Cerebellar cortex (tissue), 1 donor: ENCODE measurements at regions not wholly inside any gene's neighbourhood (a gene's known extent, or its start where the extent isn't known, plus 50 kb on each side); places are given as distances from the start of the nearest gene placed in this dataset.
A peak's percentile ranks its signal among the peaks of the same experiment; 100 is the strongest.
"Not testable (repeated sequence)": the region's sequence is repeated elsewhere in the genome, so short reads cannot be mapped to it uniquely, and the experiment has no call there.

Source experiments
- DNase-seq: peaks from one replicate; pipeline ENCODE4 v3.0.0-alpha.2; 2015; ENCODE audit warnings: low spot score

DNA sequence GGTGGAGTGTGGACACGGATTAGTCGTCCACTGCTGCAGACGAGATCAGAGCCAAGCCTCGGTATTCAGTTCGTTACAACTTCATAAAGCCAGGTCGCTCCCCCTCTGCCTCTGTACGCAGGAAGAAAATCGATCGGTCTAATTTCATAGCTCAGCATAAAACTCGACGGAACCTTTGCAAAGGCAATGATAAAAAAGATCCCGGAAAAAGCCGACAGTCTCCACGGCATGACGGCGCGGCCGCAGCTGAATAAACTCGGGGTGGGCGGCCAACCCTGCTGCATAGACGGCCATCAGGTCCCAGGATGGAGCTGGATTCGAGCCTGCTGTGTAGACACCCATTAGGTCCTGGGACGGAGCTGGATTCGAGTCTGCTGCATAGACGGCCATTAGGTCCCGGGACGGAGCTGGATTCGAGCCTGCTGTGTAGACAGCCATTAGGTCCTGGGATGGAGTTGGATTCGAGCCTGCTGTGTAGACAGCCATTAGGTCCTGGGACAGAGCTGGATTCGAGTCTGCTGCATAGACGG, 113.8 kb upstream of the PPP2R3B start:
- DNase-seq, result no peak

DNA sequence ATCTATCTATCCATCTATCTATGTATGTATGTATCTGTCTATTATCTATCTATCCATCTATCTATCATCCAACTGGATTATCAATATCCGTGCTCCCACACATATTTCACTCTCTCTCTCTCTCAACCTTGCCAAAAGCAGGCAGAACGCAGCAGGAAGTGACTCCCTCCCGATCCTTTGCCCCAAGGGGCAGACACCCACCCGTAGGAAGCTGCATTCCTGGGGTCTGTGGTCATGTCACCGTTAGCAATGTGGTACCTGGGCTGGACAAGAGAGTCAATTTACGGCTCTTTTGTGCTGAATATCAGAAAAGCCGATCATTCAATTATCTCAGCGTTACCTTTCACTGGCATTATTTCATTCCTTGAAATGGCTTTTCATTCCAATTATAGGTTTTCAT, 119.6 kb upstream of the PPP2R3B start:
- DNase-seq, result no peak

DNA sequence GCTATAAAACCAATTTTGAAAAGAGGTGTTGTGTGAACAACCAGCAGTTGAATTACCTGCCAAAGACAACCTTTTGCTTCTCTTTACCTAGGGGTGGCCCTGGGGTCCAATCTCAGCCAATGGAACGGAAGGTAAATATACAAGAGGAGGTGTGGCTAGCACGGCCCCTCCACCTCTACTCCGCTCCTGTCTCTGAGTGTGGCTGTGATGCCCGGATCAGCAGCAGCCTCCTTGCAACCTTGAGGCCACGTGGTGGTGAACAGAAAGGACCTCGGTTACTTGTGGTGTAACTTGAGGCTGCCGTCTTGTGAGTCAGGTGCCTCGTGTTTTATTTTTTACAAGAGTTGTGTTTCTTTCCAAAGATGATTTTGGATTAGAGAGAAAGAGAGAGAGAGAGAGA, 121.5 kb upstream of the PPP2R3B start:
- DNase-seq, result no peak

DNA sequence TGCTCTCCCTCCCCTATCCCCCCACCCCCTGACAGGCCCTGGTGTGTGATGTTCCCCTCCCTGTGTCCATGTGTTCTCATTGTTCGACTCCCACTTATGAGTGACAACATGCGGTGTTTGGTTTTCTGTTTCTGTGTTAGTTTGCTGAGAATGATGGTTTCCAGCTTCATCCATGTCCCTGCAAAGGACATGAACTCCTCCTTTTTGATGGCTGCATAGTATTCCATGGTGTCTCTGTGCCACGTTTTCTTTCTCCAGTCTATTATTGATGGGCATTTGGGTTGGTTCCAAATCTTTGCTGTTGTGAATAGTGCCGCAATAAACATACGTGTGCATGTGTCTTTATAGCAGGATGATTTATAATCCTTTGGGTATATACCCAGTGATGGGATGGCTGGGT, 121.8 kb upstream of the SHOX start:
- DNase-seq, result not testable (repeated sequence)

DNA sequence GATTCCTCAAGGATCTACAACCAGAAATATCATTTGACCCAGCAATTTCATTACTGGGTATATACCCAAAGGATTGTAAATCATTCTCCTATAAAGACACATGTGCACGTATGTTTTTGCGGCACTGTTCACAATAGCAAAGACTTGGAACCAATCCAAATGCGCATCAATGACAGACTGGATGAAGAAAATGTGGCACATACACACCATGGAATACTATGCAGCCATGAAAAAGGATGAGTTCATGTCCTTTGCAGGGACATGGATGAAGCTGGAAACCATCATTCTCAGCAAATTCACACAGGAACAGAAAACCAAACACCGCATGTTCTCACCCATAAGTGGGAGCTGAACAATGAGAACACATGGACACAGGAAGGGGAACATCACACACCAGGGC, 119.5 kb upstream of the SHOX start:
- DNase-seq, result not testable (repeated sequence)

DNA sequence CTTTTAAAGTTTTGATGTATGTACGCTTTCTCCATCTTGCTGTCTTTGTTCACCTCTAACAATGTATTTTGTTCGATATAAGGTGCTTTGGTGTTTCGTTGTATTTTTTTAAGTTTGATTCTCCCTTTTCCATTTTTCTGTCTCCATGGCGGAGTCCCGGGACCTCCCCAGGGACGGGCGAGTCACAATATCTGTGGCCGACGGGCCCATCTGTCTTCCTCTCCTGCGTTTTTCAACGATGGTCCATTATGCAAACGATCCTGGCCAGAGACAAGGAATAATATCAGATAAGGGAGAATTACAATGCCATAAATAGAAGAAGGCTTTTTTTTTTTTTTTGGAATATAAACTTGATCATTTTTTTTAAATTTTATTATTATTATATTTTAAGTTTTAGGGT, 112.3 kb upstream of the SHOX start:
- no peak for DNase-seq

DNA sequence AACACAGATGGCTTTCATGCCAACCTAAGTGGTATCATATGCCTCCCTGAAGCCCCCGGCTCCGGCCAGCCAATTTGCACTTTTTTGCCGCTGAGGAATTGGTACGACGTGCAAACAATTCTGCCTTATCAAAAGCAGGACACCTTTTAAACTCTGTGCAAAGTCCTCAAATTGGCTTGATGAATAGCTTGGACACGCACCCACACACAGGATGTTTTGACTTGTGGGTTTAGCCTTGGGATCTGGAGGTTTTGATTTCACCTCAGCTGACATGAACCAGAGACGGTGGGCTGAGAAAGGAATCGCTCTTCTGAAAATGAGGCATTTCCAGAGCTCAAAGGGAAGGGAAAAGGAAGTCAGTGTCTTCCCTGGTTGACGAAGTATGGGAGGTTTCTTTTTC, 110.8 kb upstream of the SHOX start:
- DNase-seq, result no peak

DNA sequence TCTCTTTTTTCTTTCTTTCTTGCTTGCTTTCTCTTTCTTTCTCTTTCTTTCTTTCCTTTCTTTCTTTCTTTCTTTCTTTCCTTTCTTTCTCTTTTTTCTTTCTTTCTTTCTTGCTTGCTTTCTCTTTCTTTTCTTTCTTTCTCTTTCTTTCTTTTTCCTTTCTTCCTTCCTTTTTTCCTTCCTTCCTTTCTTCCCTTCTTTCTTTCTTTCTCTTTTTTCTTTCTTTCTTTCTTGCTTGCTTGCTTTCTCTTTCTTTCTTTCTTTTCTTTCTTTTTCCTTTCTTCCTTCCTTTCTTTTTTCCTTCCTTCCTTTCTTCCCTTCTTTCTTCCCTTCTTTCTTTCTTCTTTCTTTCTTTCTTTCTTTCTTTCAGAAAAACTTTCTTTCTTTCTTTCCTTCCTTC, 108.1 kb upstream of the SHOX start:
- DNase-seq, result no peak

DNA sequence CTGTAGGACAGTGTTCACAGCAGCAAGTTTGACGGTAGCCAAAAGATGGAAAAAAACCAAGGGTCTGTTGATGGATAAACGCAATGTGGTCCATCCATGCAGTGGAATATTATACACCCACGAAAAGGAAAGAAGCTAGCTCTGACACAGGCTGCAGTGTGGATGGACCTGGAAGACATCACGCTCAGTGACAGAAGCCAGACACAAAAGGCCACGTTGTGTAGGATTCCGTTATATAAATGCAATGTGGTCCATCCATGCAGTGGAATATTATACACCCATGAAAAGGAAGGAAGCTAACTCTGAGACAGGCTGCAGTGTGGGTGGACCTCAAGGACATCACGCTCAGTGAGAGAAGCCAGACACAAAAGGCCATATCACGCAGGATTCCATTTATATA, 105.5 kb upstream of the SHOX start:
- DNase-seq, result no peak

DNA sequence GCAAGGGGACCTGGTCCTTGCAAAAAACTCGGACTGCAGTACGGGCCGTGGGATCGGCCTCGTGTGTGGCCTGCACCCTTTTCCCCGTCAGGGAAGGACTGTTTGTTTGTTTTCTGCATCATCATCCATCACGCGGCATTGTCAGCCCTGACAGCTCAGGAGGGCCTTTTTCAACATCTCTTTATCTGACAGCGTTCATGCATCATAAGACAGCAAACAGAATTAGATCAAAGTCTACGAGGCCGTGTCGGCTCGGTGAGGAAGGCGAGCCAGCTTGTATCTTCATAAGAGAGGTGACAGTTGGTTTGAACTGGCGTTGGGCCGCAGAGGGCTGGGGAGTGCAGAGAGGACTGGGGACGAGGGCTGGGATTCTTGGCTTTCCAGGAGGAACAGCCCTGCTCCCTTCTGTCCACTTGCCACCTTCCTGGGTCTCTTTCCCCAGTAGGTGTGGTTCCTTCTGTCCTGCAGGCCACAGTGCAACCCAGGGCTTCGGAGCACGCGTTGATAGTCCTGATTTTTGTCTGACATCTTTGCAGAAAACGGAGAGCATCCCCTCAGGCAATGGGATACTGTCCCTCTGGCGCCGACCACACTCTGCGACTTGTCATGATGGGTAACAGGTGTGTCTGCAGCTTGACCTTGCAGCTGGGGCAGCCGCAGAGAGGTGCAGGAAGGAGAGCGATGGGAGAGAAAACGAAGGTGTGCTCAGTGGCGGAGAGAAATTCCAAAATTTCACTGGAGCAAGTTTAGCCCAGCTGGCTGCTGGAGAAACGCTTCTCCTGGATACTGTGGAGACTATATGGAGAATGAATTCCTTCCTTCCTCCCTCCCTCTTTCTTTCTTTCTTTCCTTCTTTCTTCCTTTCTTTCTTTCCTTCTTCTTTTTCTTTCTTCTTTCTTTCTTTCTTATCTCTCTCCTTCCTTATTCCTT, 104.0 kb upstream of the SHOX start:
- DNase-seq, result peak; percentile 2

DNA sequence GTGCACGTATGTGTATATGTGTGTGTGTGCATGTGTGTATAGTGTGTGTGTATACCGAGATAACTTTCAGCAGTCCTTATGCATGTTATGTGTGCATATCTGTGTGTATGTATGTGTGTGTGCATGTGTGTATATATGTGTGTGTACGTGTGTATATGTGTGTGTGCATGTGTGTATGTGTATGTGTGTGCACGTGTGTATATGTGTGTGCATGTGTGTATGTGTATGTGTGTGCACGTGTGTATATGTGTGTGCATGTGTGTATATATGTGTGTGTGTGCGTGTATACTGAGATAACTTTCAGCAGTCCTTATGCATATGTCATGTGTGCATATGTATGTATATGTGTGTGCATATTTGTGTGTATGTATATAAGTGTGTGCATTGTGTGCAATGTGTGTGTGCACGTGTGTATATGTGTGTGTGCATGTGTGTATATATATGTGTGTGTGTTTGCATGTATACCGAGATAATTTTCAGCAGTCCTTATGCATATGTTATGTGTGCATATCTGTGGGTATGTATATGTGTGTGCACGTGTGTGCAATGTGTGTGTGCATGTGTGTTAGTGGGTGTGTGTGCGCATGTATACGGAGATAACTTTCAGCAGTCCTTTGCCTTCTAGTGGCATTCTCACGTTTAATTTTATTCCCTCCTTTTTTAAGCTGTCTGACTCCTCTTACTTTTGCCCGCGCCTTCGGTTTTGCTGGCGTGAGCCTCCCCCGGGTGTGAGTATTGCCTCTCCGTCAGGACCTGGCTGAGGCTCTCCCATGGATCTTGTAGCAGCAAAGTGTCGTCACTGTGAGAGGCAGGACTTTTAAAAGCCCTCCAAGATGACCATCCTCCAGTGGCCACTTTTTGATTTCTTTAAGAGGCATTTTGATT, 99.6 kb upstream of the SHOX start:
- DNase-seq, result no peak

DNA sequence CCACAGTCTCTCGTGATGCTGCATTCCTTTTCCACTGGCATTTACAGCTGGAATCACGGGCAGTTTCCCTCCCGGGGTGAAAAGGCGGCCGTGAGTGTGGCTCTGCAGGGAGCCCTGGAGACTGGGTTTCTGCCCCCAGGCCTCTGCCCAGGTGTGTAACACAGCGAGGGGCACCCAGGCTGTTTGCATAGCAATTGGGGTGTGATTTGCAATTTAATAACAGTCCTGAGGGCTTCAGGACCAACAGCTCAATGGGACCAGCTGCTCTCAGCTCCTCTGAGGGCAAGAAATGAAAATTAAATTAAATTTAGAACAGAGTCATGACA, 99.0 kb upstream of the SHOX start:
- DNase-seq, result no peak

DNA sequence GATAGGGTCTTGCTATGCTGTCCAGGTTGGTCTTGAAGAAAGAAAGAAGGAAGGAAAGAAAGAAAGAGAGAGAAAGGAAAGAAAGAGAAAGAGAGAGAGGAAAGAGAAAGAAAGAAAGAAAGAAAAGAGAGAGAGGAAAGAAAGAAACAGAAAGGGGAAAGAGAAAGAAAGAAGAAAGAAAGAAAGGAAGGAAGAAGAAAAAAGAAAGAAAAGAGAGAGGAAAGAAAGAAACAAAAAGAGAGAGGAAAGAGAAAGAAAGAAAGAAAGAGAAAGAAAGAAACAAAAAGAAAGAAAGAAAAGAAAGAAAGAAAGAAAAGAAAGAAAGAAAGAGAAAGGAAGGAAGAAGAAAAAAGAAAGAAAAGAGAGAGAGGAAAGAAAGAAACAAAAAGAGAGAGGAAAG, 95.8 kb upstream of the SHOX start:
- DNase-seq, result no peak

DNA sequence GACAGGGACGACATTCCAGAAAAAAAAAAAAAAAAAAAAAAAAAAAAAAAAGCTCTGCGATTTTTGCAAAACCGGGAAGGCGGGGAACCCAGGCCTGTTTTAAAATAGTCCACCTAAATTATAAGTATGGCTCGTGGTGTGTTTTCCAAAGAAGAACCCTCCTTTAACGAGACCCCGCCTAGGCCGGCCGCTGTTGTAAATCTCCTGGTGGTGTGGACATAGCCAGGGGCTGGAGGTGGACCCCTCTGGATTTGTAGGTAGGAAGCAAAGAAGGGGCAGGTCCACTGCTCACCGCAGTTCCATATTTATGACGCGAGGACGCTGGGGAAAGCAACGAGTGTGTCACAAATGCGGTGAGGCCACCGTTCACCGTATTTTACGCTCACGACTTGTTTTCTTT, 94.0 kb upstream of the SHOX start:
- DNase-seq, result no peak

DNA sequence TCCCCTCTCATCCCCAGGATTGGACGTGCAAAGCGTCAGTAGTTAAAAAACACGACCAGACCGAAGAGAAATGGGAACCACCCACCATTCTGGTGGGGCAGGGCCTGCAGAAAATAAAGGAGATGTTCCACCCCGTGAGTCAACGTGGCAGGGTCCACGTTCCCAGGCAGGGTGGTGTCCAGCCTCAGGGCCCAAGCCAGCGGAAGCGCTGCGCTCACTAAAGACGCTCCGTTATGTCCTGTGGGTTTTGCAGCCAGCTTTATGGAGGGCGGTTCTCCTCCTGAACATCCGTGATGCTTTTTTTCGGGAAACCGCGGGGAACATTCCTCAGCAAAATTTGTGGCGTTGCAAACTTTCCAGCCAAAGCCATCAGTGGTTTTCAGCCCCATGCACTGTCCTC, 93.4 kb upstream of the SHOX start:
- DNase-seq, result no peak

DNA sequence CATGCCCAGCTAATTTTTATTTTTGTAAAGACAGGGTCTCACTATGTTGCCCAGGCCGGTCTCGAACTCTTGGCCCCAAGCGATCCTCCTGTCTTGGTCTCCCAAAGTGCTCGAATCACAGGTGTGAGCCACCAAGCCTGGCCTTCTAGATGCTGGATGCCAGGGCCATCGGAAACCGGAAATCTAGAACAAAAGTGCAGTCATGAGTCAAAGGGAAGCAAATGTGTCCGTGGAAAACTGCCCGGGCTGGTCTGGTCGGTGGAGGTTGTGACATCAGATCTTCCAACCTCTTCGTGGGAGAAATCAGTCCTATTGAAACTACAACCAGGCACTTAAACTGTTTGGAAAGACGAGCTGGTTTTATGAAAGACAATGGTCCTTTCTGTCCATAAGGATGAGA, 92.3 kb upstream of the SHOX start:
- DNase-seq, result no peak

DNA sequence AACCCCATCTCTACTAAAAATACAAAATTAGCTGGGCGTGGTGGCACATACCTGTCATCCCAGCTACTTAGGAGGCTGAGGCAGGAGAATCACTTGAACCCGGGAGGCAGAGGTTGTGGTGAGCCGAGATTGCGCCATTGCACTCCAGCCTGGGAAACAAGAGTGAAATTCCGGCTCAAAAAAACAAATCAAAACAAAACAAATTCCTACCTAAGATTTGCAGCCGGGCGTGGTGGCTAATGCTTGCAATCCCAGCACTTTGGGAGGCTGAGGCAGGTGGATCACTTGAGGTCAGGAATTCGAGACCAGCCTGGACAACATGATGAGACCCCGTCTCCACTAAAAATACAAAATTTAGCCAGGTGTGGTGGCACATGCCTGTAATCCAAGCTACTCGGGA, 89.6 kb upstream of the SHOX start:
- not testable (repeated sequence) for DNase-seq

DNA sequence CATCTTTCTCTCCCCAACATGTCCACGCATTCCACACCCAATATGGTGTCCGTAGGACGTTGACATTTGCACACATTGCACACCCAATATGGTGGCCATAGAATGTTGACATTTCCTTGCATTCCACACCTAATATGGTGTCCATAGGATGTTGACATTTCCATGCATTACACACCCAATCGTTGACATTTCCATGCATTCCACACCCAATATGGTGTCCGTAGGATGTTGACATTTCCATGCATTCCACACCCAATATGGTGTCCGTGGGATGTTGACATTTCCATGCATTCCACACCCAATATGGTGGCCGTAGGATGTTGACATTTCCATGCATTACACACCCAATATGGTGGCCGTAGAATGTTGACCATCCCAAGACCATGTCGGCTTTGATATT, 88.4 kb upstream of the SHOX start:
- no peak for DNase-seq

DNA sequence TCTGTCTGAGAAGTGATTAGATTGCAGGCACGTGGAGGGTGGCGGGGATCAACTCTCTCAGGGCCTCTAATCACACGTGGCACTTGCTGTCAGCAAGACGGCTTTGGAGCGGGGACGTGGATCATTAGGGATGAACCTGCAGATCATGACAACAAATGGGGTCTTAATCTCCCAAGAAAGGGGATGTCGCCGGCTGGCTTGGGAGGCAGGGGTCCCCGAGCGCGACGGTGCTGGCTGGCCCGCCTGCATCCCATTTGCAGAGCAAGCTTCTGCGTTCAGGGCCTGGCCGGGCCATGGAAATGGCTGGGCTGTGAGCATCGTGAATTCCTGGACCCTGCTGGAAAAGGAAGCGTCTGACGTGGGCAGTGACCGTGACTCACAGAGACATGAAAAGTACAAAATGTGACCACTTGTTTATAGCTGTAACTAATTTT, 85.1 kb upstream of the SHOX start:
- DNase-seq, result no peak

DNA sequence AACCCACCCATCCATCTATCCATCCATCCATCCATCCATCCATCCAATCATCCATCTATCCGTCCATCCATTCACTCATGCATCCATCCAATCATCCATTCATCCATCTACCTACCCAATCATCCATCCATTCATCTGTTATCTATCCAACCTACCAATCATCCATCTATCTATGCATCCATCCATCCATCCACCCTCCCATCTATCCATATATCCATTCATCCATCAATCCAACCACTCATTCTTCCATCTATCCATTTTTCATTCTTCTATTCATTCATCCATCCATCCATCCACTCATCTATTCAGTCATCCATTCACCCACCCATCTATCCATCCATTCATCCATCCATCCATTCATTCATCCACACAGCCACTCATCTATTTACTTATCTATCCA, 80.1 kb upstream of the SHOX start:
- DNase-seq, result no peak

DNA sequence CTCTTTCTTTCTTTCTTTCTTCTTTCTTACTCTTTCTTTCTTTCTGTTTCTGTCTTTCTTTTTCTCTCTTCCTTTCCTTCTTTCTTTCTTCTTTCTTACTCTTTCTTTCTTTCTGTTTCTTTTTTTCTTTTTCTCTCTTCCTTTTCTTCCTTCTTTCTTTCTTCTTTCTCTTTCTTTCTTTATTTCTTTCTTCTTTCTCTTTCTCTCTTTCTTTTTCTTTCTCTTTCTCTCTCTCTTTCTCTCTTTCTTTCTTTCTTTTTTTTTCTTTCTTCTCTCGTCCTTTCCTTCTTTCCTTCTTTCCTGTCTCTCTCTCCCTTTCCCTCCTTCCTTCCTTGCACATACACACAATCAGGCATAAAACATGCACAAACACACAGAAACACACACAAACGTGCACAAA, 79.3 kb upstream of the SHOX start:
- no peak for DNase-seq

DNA sequence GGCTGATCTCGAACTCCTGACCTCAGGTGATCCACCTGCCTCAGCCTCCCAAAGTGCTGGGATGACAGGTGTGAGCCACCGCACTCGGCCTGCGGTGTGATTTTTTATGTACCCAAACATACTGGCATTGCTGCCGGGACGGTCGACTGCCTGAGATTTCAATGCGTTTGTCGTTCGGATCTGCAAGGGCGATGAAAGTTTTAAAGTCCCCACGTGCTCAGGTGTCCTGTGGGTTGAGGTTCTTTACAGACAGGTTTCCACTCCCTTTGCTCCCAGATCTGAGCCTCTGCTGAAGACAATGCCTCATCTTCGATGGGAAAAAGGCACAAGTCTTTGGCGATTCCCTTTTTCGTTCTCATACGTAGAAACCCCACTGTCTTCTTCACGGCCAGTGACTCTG, 78.1 kb upstream of the SHOX start:
- no peak for DNase-seq

DNA sequence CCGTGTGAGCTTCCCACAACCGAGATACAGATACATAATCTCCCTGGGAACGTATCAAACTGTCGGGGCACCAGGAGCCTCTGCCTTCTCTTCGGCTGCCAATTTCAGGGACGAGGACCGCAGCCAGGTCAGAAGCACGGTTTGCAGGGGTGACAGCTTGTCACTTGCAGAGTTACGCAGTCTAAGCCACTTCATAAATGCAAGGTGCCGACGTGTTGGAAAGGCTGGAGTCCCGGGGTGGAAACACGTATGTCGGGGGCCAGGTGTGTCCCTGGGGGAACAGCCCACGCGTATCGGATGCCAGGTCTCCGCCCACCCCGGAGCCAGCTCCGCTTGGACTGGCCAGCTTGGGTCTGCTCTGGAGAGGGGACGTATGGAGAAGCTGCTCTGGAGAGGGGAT, 76.3 kb upstream of the SHOX start:
- DNase-seq, result no peak
